ENCODE measurements at regions not wholly inside any gene's neighbourhood (a gene's known extent, or its start where the extent isn't known, plus 50 kb on each side); places are given as distances from the start of the nearest gene placed in this dataset.

DNA sequence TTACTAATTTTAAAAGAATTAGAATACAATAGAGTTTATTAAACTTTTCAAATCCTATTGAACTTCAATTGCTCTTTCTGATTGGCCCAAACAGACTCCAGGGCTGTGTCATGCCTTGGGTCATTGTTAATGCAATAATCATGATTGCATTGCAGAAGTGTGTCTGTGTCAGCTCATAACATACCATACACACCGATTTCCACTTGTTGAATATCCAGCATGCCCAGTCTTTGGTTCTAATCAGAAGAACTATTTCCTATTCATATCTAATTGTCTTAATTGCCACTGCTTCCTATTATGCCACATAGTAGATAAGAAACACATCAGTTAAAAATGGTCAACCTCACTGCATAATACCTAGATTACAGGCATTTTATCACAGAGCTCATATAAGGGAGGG lies 106.1 kb upstream of the JAG1 start:
- TF ChIP-seq, protein P1, sequence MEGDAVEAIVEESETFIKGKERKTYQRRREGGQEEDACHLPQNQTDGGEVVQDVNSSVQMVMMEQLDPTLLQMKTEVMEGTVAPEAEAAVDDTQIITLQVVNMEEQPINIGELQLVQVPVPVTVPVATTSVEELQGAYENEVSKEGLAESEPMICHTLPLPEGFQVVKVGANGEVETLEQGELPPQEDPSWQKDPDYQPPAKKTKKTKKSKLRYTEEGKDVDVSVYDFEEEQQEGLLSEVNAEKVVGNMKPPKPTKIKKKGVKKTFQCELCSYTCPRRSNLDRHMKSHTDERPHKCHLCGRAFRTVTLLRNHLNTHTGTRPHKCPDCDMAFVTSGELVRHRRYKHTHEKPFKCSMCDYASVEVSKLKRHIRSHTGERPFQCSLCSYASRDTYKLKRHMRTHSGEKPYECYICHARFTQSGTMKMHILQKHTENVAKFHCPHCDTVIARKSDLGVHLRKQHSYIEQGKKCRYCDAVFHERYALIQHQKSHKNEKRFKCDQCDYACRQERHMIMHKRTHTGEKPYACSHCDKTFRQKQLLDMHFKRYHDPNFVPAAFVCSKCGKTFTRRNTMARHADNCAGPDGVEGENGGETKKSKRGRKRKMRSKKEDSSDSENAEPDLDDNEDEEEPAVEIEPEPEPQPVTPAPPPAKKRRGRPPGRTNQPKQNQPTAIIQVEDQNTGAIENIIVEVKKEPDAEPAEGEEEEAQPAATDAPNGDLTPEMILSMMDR (IDR thresholded peaks at IDR 0.05 in 2 of 3, conservative IDR thresholded peaks at IDR 0.05 in 1 of 3; ENCODE audit: control insufficient read depth in 2 of 3, extremely low read depth in 1 of 3, insufficient read depth in 1 of 3, low read depth in 3 of 3, low read length in 3 of 3): no peak
- no peak for TF ChIP-seq STAT1 (conservative IDR thresholded peaks at IDR 0.05)
- TF ChIP-seq KDM1A (IDR thresholded peaks at IDR 0.05; ENCODE audit: borderline replicate concordance): no peak
- TF ChIP-seq SIN3A (IDR thresholded peaks at IDR 0.05; ENCODE audit: low read depth, low read length): no peak

Measured in GM12878 (cell line).